OCI-LY7 (cell line): ENCODE measurements at regions not wholly inside any gene's neighbourhood (a gene's known extent, or its start where the extent isn't known, plus 50 kb on each side); places are given as distances from the start of the nearest gene placed in this dataset.
"Not testable (repeated sequence)": the region's sequence is repeated elsewhere in the genome, so short reads cannot be mapped to it uniquely, and the experiment has no call there.

Experiments used
- BruUV-seq: library from RNA; stranded (reverse); fragments of 400-500 nt; replicated peaks from 2 replicates; lab custom pipeline; 2021; lab: Mats Ljungman, UMichigan
- CTCF ChIA-PET: fragments of 300-600 bp; sonication (Branson Sonifier 250); formaldehyde crosslinking; loops from one replicate; lab custom pipeline; 2022; ENCODE audit warnings: antibody characterized with exemption; ENCODE audit not compliant: unreplicated experiment; lab: Charles Lee
- POLR2A ChIA-PET: fragments of 300-600 bp; sonication (Branson Sonifier 250); formaldehyde crosslinking; loops from one replicate; lab custom pipeline; 2022; ENCODE audit warnings: antibody characterized with exemption; lab: Charles Lee
- DNase-seq: peaks from one replicate; pipeline ENCODE4 v3.0.0-alpha.2; 2015; ENCODE audit warnings: low spot score
- H2AFZ ChIP-seq: fragments of 200-600 bp; sonication (generic), shearing (Covaris generic); 2 replicates; pipeline ENCODE4 v1.6.1; 2014; ENCODE audit warnings: mild to moderate bottlenecking, antibody characterized with exemption, low read length, moderate library complexity
- H3K27ac ChIP-seq: fragments of 200-600 bp; sonication (generic); 2 replicates; pipeline ENCODE4 v1.5.1; 2014; ENCODE audit warnings: mixed run types, low read depth, mild to moderate bottlenecking, moderate library complexity, low read length, inconsistent platforms; ENCODE audit not compliant: poor library complexity, severe bottlenecking
- H3K36me3 ChIP-seq: fragments of 200-600 bp; sonication (generic); 2 replicates; pipeline ENCODE4 v1.6.1; 2014; ENCODE audit warnings: mild to moderate bottlenecking, antibody characterized with exemption, low read length, moderate library complexity, mixed read lengths; ENCODE audit not compliant: insufficient read depth
- H3K4me1 ChIP-seq: fragments of 200-600 bp; sonication (generic); 2 replicates; pipeline ENCODE4 v1.5.1; 2014; ENCODE audit warnings: mild to moderate bottlenecking, low read length; ENCODE audit not compliant: insufficient read depth, poor library complexity, severe bottlenecking
- H3K4me2 ChIP-seq: fragments of 200-600 bp; sonication (generic); 2 replicates; pipeline ENCODE4 v1.6.1; 2014; ENCODE audit warnings: mild to moderate bottlenecking, low read length
- H3K4me3 ChIP-seq: fragments of 200-600 bp; sonication (generic); 2 replicates; pipeline ENCODE4 v1.5.1; 2014; ENCODE audit warnings: mild to moderate bottlenecking, low read depth, low read length; ENCODE audit not compliant: poor library complexity, severe bottlenecking
- H3K79me2 ChIP-seq: fragments of 200-600 bp; sonication (generic); 2 replicates; pipeline ENCODE4 v1.6.1; 2016; ENCODE audit warnings: low read depth, mild to moderate bottlenecking, low read length, moderate library complexity, mixed read lengths; ENCODE audit not compliant: insufficient read depth
- H3K9me2 ChIP-seq: fragments of 200-600 bp; sonication (generic); 2 replicates; pipeline ENCODE4 v1.6.1; 2016; ENCODE audit warnings: mild to moderate bottlenecking, low read length, mixed read lengths; ENCODE audit not compliant: insufficient read depth
- H3K9me3 ChIP-seq: fragments of 200-600 bp; sonication (generic); 2 replicates; pipeline ENCODE4 v1.6.1; 2014; ENCODE audit warnings: mild to moderate bottlenecking, mixed run types, low read length, mixed read lengths
- H4K20me1 ChIP-seq: fragments of 200-600 bp; sonication (generic); 2 replicates; pipeline ENCODE4 v1.6.1; 2014; ENCODE audit warnings: mild to moderate bottlenecking, antibody characterized with exemption, low read length, moderate library complexity, mixed read lengths; ENCODE audit not compliant: insufficient read depth
- EZH2phosphoT487 ChIP-seq: fragments of 200-600 bp; sonication (generic); IDR thresholded peaks from 2 replicates; pipeline ENCODE4 v1.6.1; 2018; ENCODE audit warnings: low read depth, borderline replicate concordance, mild to moderate bottlenecking, mixed run types, antibody characterized with exemption, low read length, moderate library complexity, mixed read lengths
- intact Hi-C: fragments of 100-400 bp; cut with micrococcal nuclease; formaldehyde crosslinking; loops from one replicate; pipeline ENCODE4 v1.10.0; 2022; ENCODE audit not compliant: unreplicated experiment
- TF ChIP-seq, protein P1 (sequence below): fragments of 200-600 bp; sonication (generic); conservative IDR thresholded peaks from 2 replicates; pipeline ENCODE4 v1.5.1; 2014; ENCODE audit warnings: mild to moderate bottlenecking, antibody characterized with exemption, low read length, moderate library complexity, mixed read lengths

DNA sequence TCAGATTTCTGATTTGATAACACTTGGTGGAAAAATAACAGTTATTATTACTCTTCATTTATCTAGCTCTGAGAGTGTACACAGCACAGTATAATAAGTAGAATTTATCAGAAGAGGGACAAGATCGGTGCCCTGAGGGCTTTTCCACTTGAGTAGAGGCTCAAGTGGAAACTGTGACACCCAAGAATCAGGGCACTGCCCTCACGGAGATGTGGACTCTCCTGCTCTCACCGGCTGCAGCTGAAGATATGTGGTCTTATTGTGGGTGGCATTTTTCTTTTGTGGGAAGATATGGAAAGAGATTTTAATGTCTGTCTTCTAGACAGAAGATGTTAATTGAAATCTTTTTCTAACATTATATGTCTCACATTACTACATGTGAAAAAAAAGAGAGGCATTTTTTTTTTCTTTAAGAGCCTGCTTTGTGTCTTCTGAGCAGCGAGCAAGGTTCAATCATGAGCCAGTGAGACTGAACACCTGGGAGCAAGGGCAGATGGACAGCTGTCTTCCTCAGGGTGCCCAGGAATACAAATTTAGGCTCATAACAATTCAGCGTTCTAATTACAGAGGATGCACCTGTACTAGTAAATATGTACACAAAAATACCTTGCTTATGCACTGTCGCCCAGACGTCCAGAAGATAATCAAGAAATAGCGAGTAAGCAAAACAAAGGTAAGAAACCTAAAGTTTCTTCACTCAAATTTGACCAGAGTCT, 1098.2 kb upstream of the FANCL start:
- ChIA-PET POLR2A (interaction anchor here (0.5 to 1.0 kb wide), 3 partner anchors 74 to 1115 kb away, joined by 3 to 4 read pairs (median 3); no protein-coding TSS in a partner anchor), CTCF (no interaction called here)
- Histone ChIP-seq H3K36me3 (no peaks in the 10 kb centered on the region), H3K4me2 (no peak overlapping the region), H3K4me3 (no peak overlapping the region), H4K20me1 (no peaks in the 10 kb centered on the region), H3K9me2 (no peaks in the 10 kb centered on the region), H3K79me2 (no peaks in the 10 kb centered on the region), H3K9me3 (no peaks in the 10 kb centered on the region), H3K27ac (no peak overlapping the region), H3K4me1 (no peaks in the 10 kb centered on the region), H2AFZ (no peak overlapping the region)
- TF ChIP-seq, protein P1, sequence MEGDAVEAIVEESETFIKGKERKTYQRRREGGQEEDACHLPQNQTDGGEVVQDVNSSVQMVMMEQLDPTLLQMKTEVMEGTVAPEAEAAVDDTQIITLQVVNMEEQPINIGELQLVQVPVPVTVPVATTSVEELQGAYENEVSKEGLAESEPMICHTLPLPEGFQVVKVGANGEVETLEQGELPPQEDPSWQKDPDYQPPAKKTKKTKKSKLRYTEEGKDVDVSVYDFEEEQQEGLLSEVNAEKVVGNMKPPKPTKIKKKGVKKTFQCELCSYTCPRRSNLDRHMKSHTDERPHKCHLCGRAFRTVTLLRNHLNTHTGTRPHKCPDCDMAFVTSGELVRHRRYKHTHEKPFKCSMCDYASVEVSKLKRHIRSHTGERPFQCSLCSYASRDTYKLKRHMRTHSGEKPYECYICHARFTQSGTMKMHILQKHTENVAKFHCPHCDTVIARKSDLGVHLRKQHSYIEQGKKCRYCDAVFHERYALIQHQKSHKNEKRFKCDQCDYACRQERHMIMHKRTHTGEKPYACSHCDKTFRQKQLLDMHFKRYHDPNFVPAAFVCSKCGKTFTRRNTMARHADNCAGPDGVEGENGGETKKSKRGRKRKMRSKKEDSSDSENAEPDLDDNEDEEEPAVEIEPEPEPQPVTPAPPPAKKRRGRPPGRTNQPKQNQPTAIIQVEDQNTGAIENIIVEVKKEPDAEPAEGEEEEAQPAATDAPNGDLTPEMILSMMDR, result no peak
- no peak for TF ChIP-seq EZH2phosphoT487
- intact Hi-C loops, result no loop called here
- DNase-seq, result no peak
- no TSS peak for BruUV-seq

DNA sequence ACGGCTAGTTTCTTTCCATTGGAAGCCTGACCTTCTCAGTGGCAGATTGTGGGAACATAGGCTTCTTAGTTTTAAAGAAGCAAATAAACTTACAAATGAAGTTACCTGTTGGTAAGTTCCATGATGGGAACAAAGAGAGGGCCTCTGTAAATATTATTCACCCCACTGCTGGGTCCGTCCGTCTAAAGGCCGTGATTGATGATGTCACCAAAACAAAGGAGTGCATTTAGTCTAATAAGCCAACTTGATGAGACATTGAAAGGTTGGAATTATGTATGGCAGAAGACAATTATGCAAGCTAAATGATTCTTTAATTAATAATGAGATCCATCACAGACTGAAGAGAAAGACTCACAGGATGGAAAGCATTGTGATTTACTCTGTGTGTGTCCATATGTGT, 1091.9 kb upstream of the FANCL start:
- Histone ChIP-seq H3K36me3 (no peaks in the 10 kb centered on the region), H4K20me1 (no peaks in the 10 kb centered on the region), H3K79me2 (no peaks in the 10 kb centered on the region), H2AFZ (no peak overlapping the region), H3K9me2 (no peaks in the 10 kb centered on the region), H3K4me3 (no peak overlapping the region), H3K4me1 (no peaks in the 10 kb centered on the region), H3K27ac (no peak overlapping the region), H3K9me3 (no peaks in the 10 kb centered on the region), H3K4me2 (no peak overlapping the region)
- BruUV-seq, result no TSS peak
- CTCF ChIA-PET, result no interaction called here
- TF ChIP-seq, protein P1, result no peak
- TF ChIP-seq EZH2phosphoT487, result no peak
- POLR2A ChIA-PET, result no interaction called here
- DNase-seq, result no peak
- intact Hi-C loops, result no loop called here

DNA sequence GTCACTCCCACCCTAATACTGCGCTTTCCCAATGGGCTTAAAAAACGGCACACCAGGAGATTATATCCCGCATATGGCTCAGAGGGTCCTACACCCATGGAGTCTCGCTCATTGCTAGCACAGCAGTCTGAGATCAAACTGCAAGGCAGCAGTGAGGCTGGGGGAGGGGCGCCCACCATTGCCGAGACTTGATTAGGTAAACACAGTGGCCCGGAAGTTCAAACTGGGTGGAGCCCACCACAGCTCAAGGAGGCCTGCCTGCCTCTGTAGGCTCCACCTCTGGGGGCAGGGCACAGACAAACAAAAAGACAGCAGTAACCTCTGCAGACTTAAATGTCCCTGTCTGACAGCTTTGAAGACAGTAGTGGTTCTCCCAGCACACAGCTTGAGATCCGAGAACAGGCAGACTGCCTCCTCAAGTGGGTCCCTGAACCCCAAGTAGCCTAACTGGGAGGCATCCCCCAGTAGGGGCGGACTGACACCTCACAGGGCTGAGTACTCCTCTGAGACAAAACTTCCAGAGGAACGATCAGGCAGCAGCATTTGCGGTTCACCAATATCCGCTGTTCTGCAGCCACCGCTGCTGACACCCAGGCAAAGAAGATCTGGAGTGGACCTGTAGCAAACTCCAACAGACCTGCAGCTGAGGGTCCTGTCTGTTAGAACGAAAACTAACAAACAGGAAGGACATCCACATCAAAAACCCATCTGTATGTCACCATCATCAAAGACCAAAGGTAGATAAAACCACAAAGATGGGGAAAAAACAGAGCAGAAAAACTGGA, 1085.6 kb upstream of the FANCL start:
- H3K4me3 ChIP-seq, H3K27ac ChIP-seq, BruUV-seq, H3K79me2 ChIP-seq, H3K9me2 ChIP-seq, H3K4me1 ChIP-seq, POLR2A ChIA-PET, H3K36me3 ChIP-seq, H3K9me3 ChIP-seq, H2AFZ ChIP-seq, DNase-seq, H4K20me1 ChIP-seq, H3K4me2 ChIP-seq, intact Hi-C loops, CTCF ChIA-PET: not testable (repeated sequence)
